ENCODE measurements at regions not wholly inside any gene's neighbourhood (a gene's known extent, or its start where the extent isn't known, plus 50 kb on each side); places are given as distances from the start of the nearest gene placed in this dataset.

- Mint-ChIP-seq H3K9me3 (ENCODE audit: low read depth) (no peaks in the 10 kb centered on the region), H3K4me3 (ENCODE audit: low read depth) (no peak overlapping the region), H3K27me3 (peaks cover 2% of the 10 kb centered on the region), H3K4me1 (ENCODE audit: low read depth) (peaks cover 11% of the 10 kb centered on the region), H3K27ac (no peak overlapping the region), H3K36me3 (ENCODE audit: insufficient read depth) (no peaks in the 10 kb centered on the region)
- DNase-seq (ENCODE audit: low spot score, unreplicated experiment) = no peak
- no peak for TF ChIP-seq CTCF (IDR thresholded peaks at IDR 0.05; ENCODE audit: unreplicated experiment)
Measured at GRCh38 chr1:113245252-113245651, 145.1 kb upstream of the MAGI3 start.

GRCh38 chr1:113246929-113247328, 143.4 kb upstream of the MAGI3 start:
- H3K27ac Mint-ChIP-seq = no peak overlapping the region
- no peak for TF ChIP-seq CTCF (IDR thresholded peaks at IDR 0.05; ENCODE audit: unreplicated experiment)
- DNase-seq (ENCODE audit: low spot score, unreplicated experiment) = no peak
- H3K4me1 Mint-ChIP-seq (ENCODE audit: low read depth) = peaks cover 11% of the 10 kb centered on the region
- no peak overlapping the region for H3K4me3 Mint-ChIP-seq (ENCODE audit: low read depth)
- no peaks in the 10 kb centered on the region for H3K36me3 Mint-ChIP-seq (ENCODE audit: insufficient read depth)
- peaks cover 2% of the 10 kb centered on the region for H3K27me3 Mint-ChIP-seq
- H3K9me3 Mint-ChIP-seq (ENCODE audit: low read depth) = no peaks in the 10 kb centered on the region

GRCh38 chr1:113247355-113247754, 143.0 kb upstream of the MAGI3 start:
- Mint-ChIP-seq H3K4me3 (ENCODE audit: low read depth) (no peak overlapping the region), H3K27ac (peak overlapping the region; percentile 2), H3K4me1 (ENCODE audit: low read depth) (peaks cover 15% of the 10 kb centered on the region), H3K27me3 (peaks cover 2% of the 10 kb centered on the region), H3K9me3 (ENCODE audit: low read depth) (no peaks in the 10 kb centered on the region), H3K36me3 (ENCODE audit: insufficient read depth) (no peaks in the 10 kb centered on the region)
- TF ChIP-seq CTCF (IDR thresholded peaks at IDR 0.05; ENCODE audit: unreplicated experiment) = no peak
- no peak for DNase-seq (ENCODE audit: low spot score, unreplicated experiment)

GRCh38 chr1:113247782-113248181, 142.5 kb upstream of the MAGI3 start:
- Mint-ChIP-seq H3K27me3 (peaks cover 2% of the 10 kb centered on the region), H3K4me3 (ENCODE audit: low read depth) (no peak overlapping the region), H3K36me3 (ENCODE audit: insufficient read depth) (no peaks in the 10 kb centered on the region), H3K27ac (peak overlapping the region; percentile 2), H3K9me3 (ENCODE audit: low read depth) (no peaks in the 10 kb centered on the region), H3K4me1 (ENCODE audit: low read depth) (peaks cover 20% of the 10 kb centered on the region)
- no peak for TF ChIP-seq CTCF (IDR thresholded peaks at IDR 0.05; ENCODE audit: unreplicated experiment)
- no peak for DNase-seq (ENCODE audit: low spot score, unreplicated experiment)

GRCh38 chr1:113248494-113248893, 141.8 kb upstream of the MAGI3 start:
- no peak for TF ChIP-seq CTCF (IDR thresholded peaks at IDR 0.05; ENCODE audit: unreplicated experiment)

More at GRCh38 chr1:113248494-113248893, 141.8 kb upstream of the MAGI3 start:
- Mint-ChIP-seq H3K4me1 (ENCODE audit: low read depth) (peaks cover 25% of the 10 kb centered on the region), H3K4me3 (ENCODE audit: low read depth) (no peak overlapping the region), H3K27ac (no peak overlapping the region), H3K27me3 (peaks cover 2% of the 10 kb centered on the region), H3K9me3 (ENCODE audit: low read depth) (no peaks in the 10 kb centered on the region), H3K36me3 (ENCODE audit: insufficient read depth) (no peaks in the 10 kb centered on the region)
- no peak for DNase-seq (ENCODE audit: low spot score, unreplicated experiment)

All from progenitor cell of endocrine pancreas (in vitro differentiated cells).